A673 (cell line): ENCODE measurements at regions not wholly inside any gene's neighbourhood (a gene's known extent, or its start where the extent isn't known, plus 50 kb on each side); places are given as distances from the start of the nearest gene placed in this dataset.

ENCODE experiments used
- EZH2 ChIP-seq: fragments of 200-600 bp; sonication (generic); IDR thresholded peaks from 2 replicates; pipeline ENCODE4 v1.6.1; 2017; ENCODE audit warnings: borderline replicate concordance, low read depth, mild to moderate bottlenecking, mixed read lengths, antibody characterized with exemption, low read length; ENCODE audit not compliant: poor library complexity, severe bottlenecking
- TF ChIP-seq, protein P1 (sequence below): fragments of 300-800, 200-600 bp; sonication (generic); conservative IDR thresholded peaks from 2 replicates; pipeline ENCODE4 v1.5.1; 2017; ENCODE audit warnings: low read depth, mild to moderate bottlenecking, antibody characterized with exemption, low read length, moderate library complexity, mixed read lengths

DNA sequence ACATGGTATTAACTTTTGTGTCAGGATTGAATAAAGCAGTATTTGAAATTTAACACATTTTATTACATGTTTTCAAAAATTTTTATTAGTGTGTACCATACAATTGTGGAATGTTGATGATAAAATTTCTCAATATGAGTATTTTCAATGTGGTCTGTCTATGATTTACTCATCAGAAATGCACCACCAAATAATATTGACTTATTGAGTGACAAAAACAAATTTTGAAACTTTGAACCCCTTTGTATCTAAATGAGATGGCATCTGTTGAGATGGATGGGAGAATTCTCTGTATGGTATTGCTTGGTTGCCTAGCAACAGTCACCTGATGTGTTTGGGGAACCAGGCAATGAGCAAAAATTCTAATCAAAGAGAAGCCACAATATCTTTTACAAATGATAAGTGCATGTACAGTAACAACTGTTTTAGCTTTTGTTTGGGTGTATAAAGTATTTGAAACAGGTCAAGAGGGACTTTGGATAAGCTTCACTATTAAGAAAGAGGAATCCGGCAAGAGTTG, 400.1 kb downstream of the CCDC85A start:
- TF ChIP-seq, protein P1, sequence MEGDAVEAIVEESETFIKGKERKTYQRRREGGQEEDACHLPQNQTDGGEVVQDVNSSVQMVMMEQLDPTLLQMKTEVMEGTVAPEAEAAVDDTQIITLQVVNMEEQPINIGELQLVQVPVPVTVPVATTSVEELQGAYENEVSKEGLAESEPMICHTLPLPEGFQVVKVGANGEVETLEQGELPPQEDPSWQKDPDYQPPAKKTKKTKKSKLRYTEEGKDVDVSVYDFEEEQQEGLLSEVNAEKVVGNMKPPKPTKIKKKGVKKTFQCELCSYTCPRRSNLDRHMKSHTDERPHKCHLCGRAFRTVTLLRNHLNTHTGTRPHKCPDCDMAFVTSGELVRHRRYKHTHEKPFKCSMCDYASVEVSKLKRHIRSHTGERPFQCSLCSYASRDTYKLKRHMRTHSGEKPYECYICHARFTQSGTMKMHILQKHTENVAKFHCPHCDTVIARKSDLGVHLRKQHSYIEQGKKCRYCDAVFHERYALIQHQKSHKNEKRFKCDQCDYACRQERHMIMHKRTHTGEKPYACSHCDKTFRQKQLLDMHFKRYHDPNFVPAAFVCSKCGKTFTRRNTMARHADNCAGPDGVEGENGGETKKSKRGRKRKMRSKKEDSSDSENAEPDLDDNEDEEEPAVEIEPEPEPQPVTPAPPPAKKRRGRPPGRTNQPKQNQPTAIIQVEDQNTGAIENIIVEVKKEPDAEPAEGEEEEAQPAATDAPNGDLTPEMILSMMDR: no peak
- TF ChIP-seq EZH2: no peak
